ENCODE measurements at regions not wholly inside any gene's neighbourhood (a gene's known extent, or its start where the extent isn't known, plus 50 kb on each side); places are given as distances from the start of the nearest gene placed in this dataset.

- TF ChIP-seq NFE2L2 (IDR thresholded peaks at IDR 0.05; ENCODE audit: low read depth, low read length), result no peak
- TF ChIP-seq, protein P1, sequence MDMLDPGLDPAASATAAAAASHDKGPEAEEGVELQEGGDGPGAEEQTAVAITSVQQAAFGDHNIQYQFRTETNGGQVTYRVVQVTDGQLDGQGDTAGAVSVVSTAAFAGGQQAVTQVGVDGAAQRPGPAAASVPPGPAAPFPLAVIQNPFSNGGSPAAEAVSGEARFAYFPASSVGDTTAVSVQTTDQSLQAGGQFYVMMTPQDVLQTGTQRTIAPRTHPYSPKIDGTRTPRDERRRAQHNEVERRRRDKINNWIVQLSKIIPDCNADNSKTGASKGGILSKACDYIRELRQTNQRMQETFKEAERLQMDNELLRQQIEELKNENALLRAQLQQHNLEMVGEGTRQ (IDR thresholded peaks at IDR 0.05; ENCODE audit: low read depth, low read length), result no peak
These were observed 252.9 kb upstream of the NAV3 start (continued) for GRCh38 chr12:77577791-77578190.

- no peak for DNase-seq
- Histone ChIP-seq H3K4me2 (ENCODE audit: low read depth, low read length) (no peak overlapping the region), H4K91ac (ENCODE audit: insufficient read depth, low read depth, low read length) (no peak overlapping the region), H2BK15ac (ENCODE audit: low read depth, low read length) (no peak overlapping the region), H3K79me1 (ENCODE audit: low read depth in 1 of 2, low read length in 2 of 2) (no peaks in the 10 kb centered on the region), H2AK5ac (ENCODE audit: low read depth, low read length) (no peak overlapping the region), H4K5ac (ENCODE audit: low read depth, low read length) (no peak overlapping the region), H2BK120ac (ENCODE audit: low read depth, low read length) (no peak overlapping the region), H3K14ac (replicated peaks; ENCODE audit: low read depth, low read length) (no peak overlapping the region), H3K23ac (ENCODE audit: low read depth, low read length) (no peak overlapping the region), H3K9me3 (ENCODE audit: control insufficient read depth, insufficient read depth, low read length) (no peaks in the 10 kb centered on the region), H3K9ac (ENCODE audit: low read depth, low read length) (no peak overlapping the region), H2AFZ (replicated peaks; ENCODE audit: low read length, poor library complexity) (no peak overlapping the region), H3K18ac (ENCODE audit: low read depth, low read length) (no peak overlapping the region), H3K4ac (ENCODE audit: low read depth, low read length) (no peak overlapping the region), H3K27ac (ENCODE audit: insufficient read depth, low read length) (no peak overlapping the region), H2BK20ac (ENCODE audit: low read depth, low read length) (no peak overlapping the region), H4K8ac (ENCODE audit: low read depth in 2 of 2, low read length in 2 of 2) (no peak overlapping the region), H3K4me1 (ENCODE audit: control insufficient read depth, insufficient read depth, low read length) (peaks cover 5% of the 10 kb centered on the region), H2AK9ac (replicated peaks; ENCODE audit: low read depth, low read length, poor library complexity) (no peak overlapping the region), H3K27me3 (ENCODE audit: control insufficient read depth, insufficient read depth, low read length) (no peaks in the 10 kb centered on the region), H3K56ac (ENCODE audit: extremely low read depth, insufficient read depth, low read length) (no peak overlapping the region), H3K36me3 (ENCODE audit: control insufficient read depth, insufficient read depth, low read length) (no peaks in the 10 kb centered on the region), H3K4me3 (ENCODE audit: insufficient read depth, low read depth, low read length) (no peak overlapping the region), H2BK5ac (ENCODE audit: low read depth, low read length, poor library complexity, severe bottlenecking) (no peak overlapping the region), H4K20me1 (ENCODE audit: insufficient read depth, low read length) (peaks cover 3% of the 10 kb centered on the region; the same call in 1 of the 2 replicates), H3K9me1 (ENCODE audit: insufficient read depth, low read length) (no peaks in the 10 kb centered on the region)
- no TSS peak for BruUV-seq (replicated peaks)
- dilution Hi-C loops (cut with HindIII; ENCODE audit: low sequenced_read_pairs, unreplicated experiment) (no loop called here), intact Hi-C loops (cut with micrococcal nuclease) (no loop called here), in situ Hi-C loops (cut with MboI; ENCODE audit: low sequenced_read_pairs) (no loop called here)
- no peak for ATAC-seq (ENCODE audit: low read depth)
- CTCF ChIA-PET, result no interaction called here
- POLR2A ChIA-PET (ENCODE audit: unreplicated experiment), result no interaction called here
- no CpG with 5 or more reads among the region's 2 CpGs for WGBS, 2 experiments (ENCODE audit: extremely low coverage in 2 of 2, insufficient read length in 1 of 2)
- TF ChIP-seq MXI1 (IDR thresholded peaks at IDR 0.05; ENCODE audit: borderline replicate concordance, low read depth, low read length) (no peak), NFE2L2 (IDR thresholded peaks at IDR 0.05; ENCODE audit: low read depth, low read length) (no peak), RCOR1 (IDR thresholded peaks at IDR 0.05; ENCODE audit: insufficient replicate concordance, low read length) (no peak), CHD1 (IDR thresholded peaks at IDR 0.05; ENCODE audit: low read depth, low read length) (no peak), SMC3 (IDR thresholded peaks at IDR 0.05; ENCODE audit: low read depth, low read length) (no peak), FOS (IDR thresholded peaks at IDR 0.05; ENCODE audit: low read depth, low read length) (no peak), BHLHE40 (IDR thresholded peaks at IDR 0.05; ENCODE audit: low read depth, low read length) (no peak), RFX5 (IDR thresholded peaks at IDR 0.05; ENCODE audit: low read depth, low read length) (no peak), POLR2A (IDR thresholded peaks at IDR 0.05; ENCODE audit: low read depth, low read length) (no peak), CEBPB (IDR thresholded peaks at IDR 0.05; ENCODE audit: low read depth, low read length) (no peak)
- TF ChIP-seq, protein P1 (IDR thresholded peaks at IDR 0.05; ENCODE audit: low read depth, low read length), result no peak
- TF ChIP-seq, protein P2, sequence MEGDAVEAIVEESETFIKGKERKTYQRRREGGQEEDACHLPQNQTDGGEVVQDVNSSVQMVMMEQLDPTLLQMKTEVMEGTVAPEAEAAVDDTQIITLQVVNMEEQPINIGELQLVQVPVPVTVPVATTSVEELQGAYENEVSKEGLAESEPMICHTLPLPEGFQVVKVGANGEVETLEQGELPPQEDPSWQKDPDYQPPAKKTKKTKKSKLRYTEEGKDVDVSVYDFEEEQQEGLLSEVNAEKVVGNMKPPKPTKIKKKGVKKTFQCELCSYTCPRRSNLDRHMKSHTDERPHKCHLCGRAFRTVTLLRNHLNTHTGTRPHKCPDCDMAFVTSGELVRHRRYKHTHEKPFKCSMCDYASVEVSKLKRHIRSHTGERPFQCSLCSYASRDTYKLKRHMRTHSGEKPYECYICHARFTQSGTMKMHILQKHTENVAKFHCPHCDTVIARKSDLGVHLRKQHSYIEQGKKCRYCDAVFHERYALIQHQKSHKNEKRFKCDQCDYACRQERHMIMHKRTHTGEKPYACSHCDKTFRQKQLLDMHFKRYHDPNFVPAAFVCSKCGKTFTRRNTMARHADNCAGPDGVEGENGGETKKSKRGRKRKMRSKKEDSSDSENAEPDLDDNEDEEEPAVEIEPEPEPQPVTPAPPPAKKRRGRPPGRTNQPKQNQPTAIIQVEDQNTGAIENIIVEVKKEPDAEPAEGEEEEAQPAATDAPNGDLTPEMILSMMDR (conservative IDR thresholded peaks at IDR 0.05; ENCODE audit: low read depth, low read length), result no peak
- TF ChIP-seq, protein P3, sequence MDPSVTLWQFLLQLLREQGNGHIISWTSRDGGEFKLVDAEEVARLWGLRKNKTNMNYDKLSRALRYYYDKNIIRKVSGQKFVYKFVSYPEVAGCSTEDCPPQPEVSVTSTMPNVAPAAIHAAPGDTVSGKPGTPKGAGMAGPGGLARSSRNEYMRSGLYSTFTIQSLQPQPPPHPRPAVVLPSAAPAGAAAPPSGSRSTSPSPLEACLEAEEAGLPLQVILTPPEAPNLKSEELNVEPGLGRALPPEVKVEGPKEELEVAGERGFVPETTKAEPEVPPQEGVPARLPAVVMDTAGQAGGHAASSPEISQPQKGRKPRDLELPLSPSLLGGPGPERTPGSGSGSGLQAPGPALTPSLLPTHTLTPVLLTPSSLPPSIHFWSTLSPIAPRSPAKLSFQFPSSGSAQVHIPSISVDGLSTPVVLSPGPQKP (IDR thresholded peaks at IDR 0.05; ENCODE audit: borderline replicate concordance, low read depth, low read length), result no peak
These were observed 255.2 kb upstream of the NAV3 start for GRCh38 chr12:77575376-77575919.

Data from IMR-90 (cell line).